ENCODE measurements at regions not wholly inside any gene's neighbourhood (a gene's known extent, or its start where the extent isn't known, plus 50 kb on each side); places are given as distances from the start of the nearest gene placed in this dataset.

DNA sequence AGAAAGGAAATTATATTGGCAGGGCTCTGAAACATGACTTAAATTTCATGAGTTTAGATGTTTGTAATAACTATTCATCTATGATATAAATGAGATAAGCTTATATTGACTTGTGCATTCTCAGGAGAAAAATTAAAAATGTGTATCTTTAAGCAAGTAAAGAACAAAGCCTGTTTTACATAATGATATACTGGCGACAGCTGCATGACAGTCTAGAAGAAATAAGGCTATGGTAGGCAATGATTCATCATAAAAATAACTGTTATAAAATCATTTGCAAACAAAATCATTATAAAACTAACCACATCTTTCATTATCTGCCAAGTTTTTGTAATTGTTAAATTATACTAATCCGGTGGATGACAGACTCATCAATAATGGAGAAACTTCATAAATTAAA, 188.1 kb downstream of the ADAM29 start:
- ChIA-PET POLR2A (no interaction called here), CTCF (no interaction called here)
- no peaks in the 10 kb centered on the region for H3K4me1 ChIP-seq (ENCODE audit: control insufficient read depth in 1 of 2, extremely low read depth in 1 of 2, insufficient read depth in 2 of 2, low read length in 2 of 2)
- no peaks in the 10 kb centered on the region for H3K27me3 Mint-ChIP-seq
- no peak overlapping the region for H3K4me3 ChIP-seq (ENCODE audit: control insufficient read depth in 1 of 2, extremely low read depth in 1 of 2, low read length in 1 of 2)
- H3K4me3 Mint-ChIP-seq: no peak overlapping the region
- no peaks in the 10 kb centered on the region for H3K9me3 ChIP-seq
- ATAC-seq (replicated peaks in 1 of 4) (no peak), DNase-seq (no peak)
- no peaks in the 10 kb centered on the region for H3K36me3 ChIP-seq (ENCODE audit: control insufficient read depth in 2 of 2, extremely low read depth in 1 of 2, insufficient read depth in 1 of 2, low read length in 1 of 2)
- H3K27ac Mint-ChIP-seq: no peak overlapping the region
- H3K9me3 Mint-ChIP-seq: peaks cover 24 to 43% (median 26%) of the 10 kb centered on the region in 3 donors
- H3K27me3 ChIP-seq (replicated peaks in 1 of 2; ENCODE audit: control insufficient read depth in 2 of 2, extremely low read depth in 1 of 2, insufficient read depth in 2 of 2, low read length in 1 of 2): no peaks in the 10 kb centered on the region
- H3K4me1 Mint-ChIP-seq: no peaks in the 10 kb centered on the region
- no CpG with 5 or more reads among the region's 2 CpGs for WGBS (ENCODE audit: insufficient coverage)
- no peaks in the 10 kb centered on the region for H3K36me3 Mint-ChIP-seq
- H3K27ac ChIP-seq (ENCODE audit: low read length): no peak overlapping the region

GRCh38 chr4:175109933-175110332, 191.8 kb downstream of the ADAM29 start:
- peaks cover 33 to 55% (median 36%) of the 10 kb centered on the region in 3 donors for H3K9me3 Mint-ChIP-seq
- H3K27me3 Mint-ChIP-seq: no peaks in the 10 kb centered on the region
- H3K27me3 ChIP-seq (replicated peaks in 1 of 2; ENCODE audit: control insufficient read depth in 2 of 2, extremely low read depth in 1 of 2, insufficient read depth in 2 of 2, low read length in 1 of 2): no peaks in the 10 kb centered on the region
- H3K4me1 ChIP-seq (ENCODE audit: control insufficient read depth in 1 of 2, extremely low read depth in 1 of 2, insufficient read depth in 2 of 2, low read length in 2 of 2): no peaks in the 10 kb centered on the region
- H3K27ac Mint-ChIP-seq: no peak overlapping the region
- CTCF ChIA-PET: no interaction called here
- no peaks in the 10 kb centered on the region for H3K36me3 ChIP-seq (ENCODE audit: control insufficient read depth in 2 of 2, extremely low read depth in 1 of 2, insufficient read depth in 1 of 2, low read length in 1 of 2)
- no peak overlapping the region for H3K4me3 Mint-ChIP-seq
- POLR2A ChIA-PET: no interaction called here
- H3K9me3 ChIP-seq: no peaks in the 10 kb centered on the region
- H3K36me3 Mint-ChIP-seq: no peaks in the 10 kb centered on the region
- 78% methylated on average over 3 of the region's 5 CpGs for WGBS (ENCODE audit: insufficient coverage)
- no peak overlapping the region for H3K27ac ChIP-seq (ENCODE audit: low read length)
- H3K4me1 Mint-ChIP-seq: no peaks in the 10 kb centered on the region
- ATAC-seq (replicated peaks in 1 of 4) (no peak), DNase-seq (no peak)
- H3K4me3 ChIP-seq (ENCODE audit: control insufficient read depth in 1 of 2, extremely low read depth in 1 of 2, low read length in 1 of 2): no peak overlapping the region

DNA sequence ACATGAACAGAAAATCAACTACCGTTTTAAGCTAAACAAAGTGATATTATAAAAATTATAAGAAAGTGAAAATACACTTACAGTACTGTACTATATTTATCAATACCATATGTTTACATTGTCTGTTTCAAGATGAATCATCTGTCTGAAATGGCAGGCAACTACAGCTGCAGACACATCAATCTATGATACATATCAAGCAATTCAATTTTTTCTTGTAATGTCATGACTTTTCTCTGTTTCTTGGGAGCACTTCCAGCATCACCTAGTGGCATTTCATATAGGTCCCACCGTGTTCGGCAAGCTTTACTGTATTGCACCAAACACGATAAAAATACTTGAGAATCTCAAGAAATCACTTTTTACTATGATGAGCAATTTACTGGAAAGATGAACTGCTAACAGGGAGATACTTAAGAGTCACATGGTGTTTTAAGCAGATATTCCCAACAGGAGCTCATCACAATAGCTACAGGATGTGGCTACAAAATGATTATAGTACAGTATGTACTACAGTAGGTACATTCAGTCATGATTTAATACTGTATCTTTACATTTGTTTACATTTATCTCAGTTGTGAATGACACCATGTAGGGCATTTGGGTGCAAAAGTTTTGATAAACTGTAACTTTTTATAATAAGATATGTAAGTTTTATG, 207.4 kb downstream of the ADAM29 start:
- no peaks in the 10 kb centered on the region for H3K27me3 ChIP-seq (replicated peaks in 1 of 2; ENCODE audit: control insufficient read depth in 2 of 2, extremely low read depth in 1 of 2, insufficient read depth in 2 of 2, low read length in 1 of 2)
- H3K27ac ChIP-seq (ENCODE audit: low read length): no peak overlapping the region
- H3K36me3 ChIP-seq (ENCODE audit: control insufficient read depth in 2 of 2, extremely low read depth in 1 of 2, insufficient read depth in 1 of 2, low read length in 1 of 2): no peaks in the 10 kb centered on the region
- ChIA-PET POLR2A (no interaction called here), CTCF (no interaction called here)
- no CpG with 5 or more reads among the region's 4 CpGs for WGBS (ENCODE audit: insufficient coverage)
- peaks cover 6% of the 10 kb centered on the region for H3K9me3 ChIP-seq
- Mint-ChIP-seq H3K27ac (no peak overlapping the region), H3K36me3 (no peaks in the 10 kb centered on the region), H3K9me3 (peaks cover 3 to 56% (median 39%) of the 10 kb centered on the region in 3 donors), H3K4me1 (no peaks in the 10 kb centered on the region), H3K27me3 (no peaks in the 10 kb centered on the region), H3K4me3 (no peak overlapping the region)
- H3K4me3 ChIP-seq (ENCODE audit: control insufficient read depth in 1 of 2, extremely low read depth in 1 of 2, low read length in 1 of 2): no peak overlapping the region
- H3K4me1 ChIP-seq (ENCODE audit: control insufficient read depth in 1 of 2, extremely low read depth in 1 of 2, insufficient read depth in 2 of 2, low read length in 2 of 2): no peaks in the 10 kb centered on the region
- DNase-seq (no peak), ATAC-seq (replicated peaks in 1 of 4) (no peak)

- Histone ChIP-seq H3K9me3 (peaks cover 2% of the 10 kb centered on the region), H3K36me3 (ENCODE audit: control insufficient read depth in 2 of 2, extremely low read depth in 1 of 2, insufficient read depth in 1 of 2, low read length in 1 of 2) (no peaks in the 10 kb centered on the region), H3K27ac (ENCODE audit: low read length) (no peak overlapping the region), H3K4me3 (ENCODE audit: control insufficient read depth in 1 of 2, extremely low read depth in 1 of 2, low read length in 1 of 2) (no peak overlapping the region), H3K4me1 (ENCODE audit: control insufficient read depth in 1 of 2, extremely low read depth in 1 of 2, insufficient read depth in 2 of 2, low read length in 2 of 2) (no peaks in the 10 kb centered on the region), H3K27me3 (replicated peaks in 1 of 2; ENCODE audit: control insufficient read depth in 2 of 2, extremely low read depth in 1 of 2, insufficient read depth in 2 of 2, low read length in 1 of 2) (no peaks in the 10 kb centered on the region)
- Mint-ChIP-seq H3K27me3 (no peaks in the 10 kb centered on the region), H3K4me3 (no peak overlapping the region), H3K4me1 (no peaks in the 10 kb centered on the region), H3K36me3 (no peaks in the 10 kb centered on the region), H3K9me3 (peaks cover 0 to 38% (median 24%) of the 10 kb centered on the region in 3 donors), H3K27ac (no peak overlapping the region)
- ChIA-PET CTCF (no interaction called here), POLR2A (no interaction called here)
- no CpG with 5 or more reads among the region's 2 CpGs for WGBS (ENCODE audit: insufficient coverage)
- no peak for DNase-seq
- ATAC-seq (replicated peaks in 1 of 4): no peak
Measured at GRCh38 chr4:175127314-175127713, 209.2 kb downstream of the ADAM29 start.

DNA sequence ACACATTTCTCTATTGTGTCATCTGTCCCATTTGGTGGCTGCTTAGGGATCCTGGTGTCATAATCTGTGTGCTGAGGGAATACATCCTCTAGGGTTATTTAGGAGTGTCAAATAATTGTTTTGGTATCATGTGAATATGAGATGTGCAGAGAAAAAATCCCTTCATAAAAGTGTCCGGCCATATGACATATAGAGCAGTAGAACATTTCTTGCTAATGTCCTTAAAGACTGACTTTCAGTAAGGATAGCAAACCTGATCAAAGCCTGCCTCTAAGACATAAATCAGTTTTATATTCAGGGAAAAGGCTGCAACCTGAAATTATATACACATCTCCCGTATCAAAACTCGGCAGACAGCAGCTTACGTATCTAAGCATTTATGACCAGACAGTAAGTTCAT, 211.6 kb downstream of the ADAM29 start:
- DNase-seq: no peak
- H3K27ac ChIP-seq (ENCODE audit: low read length): no peak overlapping the region
- no peaks in the 10 kb centered on the region for H3K36me3 ChIP-seq (ENCODE audit: control insufficient read depth in 2 of 2, extremely low read depth in 1 of 2, insufficient read depth in 1 of 2, low read length in 1 of 2)
- no peaks in the 10 kb centered on the region for H3K36me3 Mint-ChIP-seq
- H3K4me1 Mint-ChIP-seq: no peaks in the 10 kb centered on the region
- no peak for ATAC-seq (replicated peaks in 1 of 4)
- H3K27me3 ChIP-seq (replicated peaks in 1 of 2; ENCODE audit: control insufficient read depth in 2 of 2, extremely low read depth in 1 of 2, insufficient read depth in 2 of 2, low read length in 1 of 2): no peaks in the 10 kb centered on the region
- no peak overlapping the region for H3K4me3 Mint-ChIP-seq
- ChIA-PET CTCF (no interaction called here), POLR2A (no interaction called here)
- peaks cover 8 to 35% (median 9%) of the 10 kb centered on the region in 3 donors for H3K9me3 Mint-ChIP-seq
- no peaks in the 10 kb centered on the region for H3K4me1 ChIP-seq (ENCODE audit: control insufficient read depth in 1 of 2, extremely low read depth in 1 of 2, insufficient read depth in 2 of 2, low read length in 2 of 2)
- H3K9me3 ChIP-seq: peaks cover 2% of the 10 kb centered on the region
- no CpG with 5 or more reads among the region's 4 CpGs for WGBS (ENCODE audit: insufficient coverage)
- no peaks in the 10 kb centered on the region for H3K27me3 Mint-ChIP-seq
- no peak overlapping the region for H3K27ac Mint-ChIP-seq
- no peak overlapping the region for H3K4me3 ChIP-seq (ENCODE audit: control insufficient read depth in 1 of 2, extremely low read depth in 1 of 2, low read length in 1 of 2)

DNA sequence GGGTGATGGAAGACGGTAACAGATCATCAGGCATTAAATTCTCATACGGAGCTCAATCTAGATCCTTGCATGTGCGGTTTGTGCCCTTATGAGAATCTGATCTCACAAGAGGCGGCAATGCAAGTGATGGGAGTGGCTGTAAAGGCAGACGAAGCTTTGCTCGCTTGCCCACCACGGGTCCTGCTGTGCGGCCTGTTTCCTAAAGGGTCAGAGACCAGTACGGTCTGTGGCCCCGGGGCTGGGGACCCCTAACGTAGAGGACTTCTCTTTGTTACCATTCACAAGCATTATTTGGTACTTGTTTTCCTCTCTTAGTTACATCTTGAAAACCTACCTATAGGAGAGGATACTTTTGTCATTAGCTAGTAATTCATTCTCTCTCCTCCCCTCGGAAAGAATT, 221.0 kb downstream of the ADAM29 start:
- H3K36me3 ChIP-seq (ENCODE audit: control insufficient read depth in 2 of 2, extremely low read depth in 1 of 2, insufficient read depth in 1 of 2, low read length in 1 of 2): no peaks in the 10 kb centered on the region
- no peaks in the 10 kb centered on the region for H3K9me3 ChIP-seq
- H3K27ac Mint-ChIP-seq: no peak overlapping the region
- H3K27me3 ChIP-seq (replicated peaks in 1 of 2; ENCODE audit: control insufficient read depth in 2 of 2, extremely low read depth in 1 of 2, insufficient read depth in 2 of 2, low read length in 1 of 2): no peaks in the 10 kb centered on the region
- no peak for DNase-seq
- H3K4me3 ChIP-seq (ENCODE audit: control insufficient read depth in 1 of 2, extremely low read depth in 1 of 2, low read length in 1 of 2): no peak overlapping the region
- H3K4me1 ChIP-seq (ENCODE audit: control insufficient read depth in 1 of 2, extremely low read depth in 1 of 2, insufficient read depth in 2 of 2, low read length in 2 of 2): no peaks in the 10 kb centered on the region
- H3K9me3 Mint-ChIP-seq: peaks cover 10 to 12% (median 10%) of the 10 kb centered on the region in 3 donors
- H3K36me3 Mint-ChIP-seq: no peaks in the 10 kb centered on the region
- ATAC-seq (replicated peaks in 1 of 4): no peak
- POLR2A ChIA-PET: no interaction called here
- H3K4me3 Mint-ChIP-seq: no peak overlapping the region
- CTCF ChIA-PET: no interaction called here
- no peaks in the 10 kb centered on the region for H3K27me3 Mint-ChIP-seq
- no peaks in the 10 kb centered on the region for H3K4me1 Mint-ChIP-seq
- 100% methylated on average over 2 of the region's 12 CpGs for WGBS (ENCODE audit: insufficient coverage)
- H3K27ac ChIP-seq (ENCODE audit: low read length): no peak overlapping the region

DNA sequence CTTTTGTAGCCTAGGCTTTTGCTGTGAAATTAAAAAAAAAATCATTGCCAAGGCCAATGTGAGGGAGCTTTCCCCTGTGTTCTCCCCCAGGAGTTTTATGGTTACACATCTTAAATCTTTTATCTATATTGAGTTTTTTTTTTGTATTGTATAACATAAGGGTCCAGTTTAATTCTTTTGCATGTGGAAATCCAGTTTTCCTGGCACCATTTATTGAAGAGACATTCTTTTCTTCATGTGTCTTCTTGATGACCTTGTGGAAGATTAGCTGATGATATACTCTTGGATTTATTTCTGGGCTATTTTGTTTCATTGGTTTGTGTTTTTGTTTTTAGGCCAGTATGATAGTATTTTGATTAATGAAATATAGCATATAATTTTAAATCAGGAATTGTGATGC, 225.0 kb downstream of the ADAM29 start:
- H3K4me1 Mint-ChIP-seq: no peaks in the 10 kb centered on the region

More for the DNA sequence above, 225.0 kb downstream of the ADAM29 start:
- POLR2A ChIA-PET: no interaction called here
- no peaks in the 10 kb centered on the region for H3K36me3 ChIP-seq (ENCODE audit: control insufficient read depth in 2 of 2, extremely low read depth in 1 of 2, insufficient read depth in 1 of 2, low read length in 1 of 2)
- Mint-ChIP-seq H3K27ac (no peak overlapping the region), H3K9me3 (peaks cover 4 to 17% (median 13%) of the 10 kb centered on the region in 3 donors), H3K36me3 (no peaks in the 10 kb centered on the region), H3K4me3 (no peak overlapping the region), H3K27me3 (no peaks in the 10 kb centered on the region)
- DNase-seq (no peak), ATAC-seq (replicated peaks in 1 of 4) (no peak)
- no peak overlapping the region for H3K4me3 ChIP-seq (ENCODE audit: control insufficient read depth in 1 of 2, extremely low read depth in 1 of 2, low read length in 1 of 2)
- H3K4me1 ChIP-seq (ENCODE audit: control insufficient read depth in 1 of 2, extremely low read depth in 1 of 2, insufficient read depth in 2 of 2, low read length in 2 of 2): no peaks in the 10 kb centered on the region
- H3K9me3 ChIP-seq: no peaks in the 10 kb centered on the region
- no peak overlapping the region for H3K27ac ChIP-seq (ENCODE audit: low read length)
- CTCF ChIA-PET: no interaction called here
- no peaks in the 10 kb centered on the region for H3K27me3 ChIP-seq (replicated peaks in 1 of 2; ENCODE audit: control insufficient read depth in 2 of 2, extremely low read depth in 1 of 2, insufficient read depth in 2 of 2, low read length in 1 of 2)
